Right lobe of liver (tissue), 6 donors: ENCODE measurements at regions not wholly inside any gene's neighbourhood (a gene's known extent, or its start where the extent isn't known, plus 50 kb on each side); places are given as distances from the start of the nearest gene placed in this dataset.

Experiments used
- ATAC-seq, 4 donors: fragments of 200-7000 bp; cut with Tn5 transposase; one replicate each; pipeline ENCODE4 v1.9.1; 2020; ENCODE audit warnings: mild to moderate bottlenecking in 4 of 4, moderate library complexity in 4 of 4
- DNase-seq, 3 donors: peaks; one replicate each; pipeline ENCODE4 v3.0.0-alpha.2; 2020
- H3K27ac ChIP-seq, 3 donors: fragments of 200-600 bp; one replicate each; pipeline ENCODE4 v1.8.0; 2022
- H3K27me3 ChIP-seq, 2 donors: fragments of 200-600 bp; one replicate each; pipeline ENCODE4 v1.8.0; 2022
- H3K36me3 ChIP-seq, 4 donors: fragments of 200-600 bp; sonication (generic) in 1 of 4; one replicate each; pipeline versions ENCODE4 v1.5.1 to v1.8.0; 2017 to 2022; ENCODE audit warnings: control low read depth in 1 of 4
- H3K4me1 ChIP-seq, 4 donors: fragments of 200-600 bp; sonication (generic) in 1 of 4; one replicate each; pipeline versions ENCODE4 v1.5.1 to v1.8.0; 2017 to 2022; ENCODE audit warnings: control low read depth in 1 of 4
- H3K4me3 ChIP-seq, 3 donors: fragments of 200-600 bp; one replicate each; pipeline ENCODE4 v1.8.0; 2022
- H3K9me3 ChIP-seq, 4 donors: fragments of 200-600 bp; sonication (generic) in 1 of 4; one replicate each; pipeline versions ENCODE4 v1.5.1 to v1.8.0; 2017 to 2022; ENCODE audit warnings: control low read depth in 1 of 4
- POLR2A ChIP-seq: fragments of 450-650 bp; IDR thresholded peaks from one replicate; pipeline ENCODE4 v1.6.1; 2017; ENCODE audit warnings: antibody characterized with exemption, mild to moderate bottlenecking
- WGBS: methylation state at CpG from one replicate; pipeline ENCODE4 v1.1.6; 2018; ENCODE audit warnings: low coverage, low lambda C conversion rate; ENCODE audit not compliant: insufficient coverage; ENCODE audit errors: missing lambda C conversion rate; 5-methylcytosine and 5-hydroxymethylcytosine counted together
- intact Hi-C, 2 donors: fragments of 100-400 bp; cut with DNase I; formaldehyde crosslinking; loops; one replicate each; pipeline versions ENCODE4 v1.11.2 to v1.14.1; 2022
- TF ChIP-seq, protein P1 (sequence below), 4 donors: fragments of 200-600 bp in 3 of 4; fragments of 450-650 bp in 1 of 4; IDR thresholded peaks; one replicate each; pipeline versions ENCODE4 v1.5.1 to v1.8.0; 2016 to 2022; ENCODE audit warnings: antibody characterized with exemption in 4 of 4, mild to moderate bottlenecking in 2 of 4
- donor health status: DM: no; HTN: yes; CAD: no.
- donor health status: DM: no; HTN: no; CAD: no.
- donor health status: DM: no; HTN: no; CAD: no.
- donor health status: DM: no; HTN: yes; CAD: no.
- donor health status: DM: no; HTN: yes; CAD: no.

DNA sequence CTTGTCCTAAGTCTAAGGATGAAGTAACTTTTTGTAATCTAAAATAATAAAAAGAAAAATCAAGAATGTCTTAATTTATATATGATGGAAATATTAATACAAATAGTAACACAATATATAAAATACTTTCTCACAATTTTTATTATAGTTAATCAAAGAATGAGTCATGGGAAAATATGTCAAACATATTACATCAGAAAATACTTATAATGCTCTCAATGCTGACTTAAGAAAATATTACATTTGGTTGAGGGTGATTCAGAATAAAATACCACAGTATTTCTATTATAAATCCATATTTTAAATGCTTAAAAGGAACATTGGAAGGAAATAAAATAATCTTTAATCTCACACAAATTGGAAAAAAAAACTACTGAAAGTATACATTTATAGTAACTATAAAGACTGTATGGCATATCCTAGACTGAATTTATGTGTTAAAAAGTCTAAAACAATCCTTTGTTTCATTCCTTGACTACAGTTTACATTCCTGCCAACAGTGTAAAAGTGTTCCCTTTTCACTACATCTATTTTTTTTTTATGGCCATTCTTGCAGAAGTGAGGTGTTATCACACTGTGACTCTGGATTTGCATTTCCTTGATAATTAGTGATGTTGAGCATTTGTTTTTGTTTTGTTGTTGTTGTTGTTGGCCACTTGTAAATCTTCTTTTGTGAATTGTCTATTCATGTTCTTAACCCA lies 1573.5 kb upstream of the ACVR2A start:
- no peaks in the 10 kb centered on the region for H3K36me3 ChIP-seq
- no peak overlapping the region for H3K4me3 ChIP-seq
- H3K4me1 ChIP-seq: no peaks in the 10 kb centered on the region
- no peak for DNase-seq
- intact Hi-C loops: no loop called here
- TF ChIP-seq, protein P1, sequence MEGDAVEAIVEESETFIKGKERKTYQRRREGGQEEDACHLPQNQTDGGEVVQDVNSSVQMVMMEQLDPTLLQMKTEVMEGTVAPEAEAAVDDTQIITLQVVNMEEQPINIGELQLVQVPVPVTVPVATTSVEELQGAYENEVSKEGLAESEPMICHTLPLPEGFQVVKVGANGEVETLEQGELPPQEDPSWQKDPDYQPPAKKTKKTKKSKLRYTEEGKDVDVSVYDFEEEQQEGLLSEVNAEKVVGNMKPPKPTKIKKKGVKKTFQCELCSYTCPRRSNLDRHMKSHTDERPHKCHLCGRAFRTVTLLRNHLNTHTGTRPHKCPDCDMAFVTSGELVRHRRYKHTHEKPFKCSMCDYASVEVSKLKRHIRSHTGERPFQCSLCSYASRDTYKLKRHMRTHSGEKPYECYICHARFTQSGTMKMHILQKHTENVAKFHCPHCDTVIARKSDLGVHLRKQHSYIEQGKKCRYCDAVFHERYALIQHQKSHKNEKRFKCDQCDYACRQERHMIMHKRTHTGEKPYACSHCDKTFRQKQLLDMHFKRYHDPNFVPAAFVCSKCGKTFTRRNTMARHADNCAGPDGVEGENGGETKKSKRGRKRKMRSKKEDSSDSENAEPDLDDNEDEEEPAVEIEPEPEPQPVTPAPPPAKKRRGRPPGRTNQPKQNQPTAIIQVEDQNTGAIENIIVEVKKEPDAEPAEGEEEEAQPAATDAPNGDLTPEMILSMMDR (IDR thresholded peaks at IDR 0.05): no peak
- H3K27me3 ChIP-seq: no peaks in the 10 kb centered on the region
- no peak for ATAC-seq
- H3K27ac ChIP-seq: no peak overlapping the region
- H3K9me3 ChIP-seq: no peaks in the 10 kb centered on the region

DNA sequence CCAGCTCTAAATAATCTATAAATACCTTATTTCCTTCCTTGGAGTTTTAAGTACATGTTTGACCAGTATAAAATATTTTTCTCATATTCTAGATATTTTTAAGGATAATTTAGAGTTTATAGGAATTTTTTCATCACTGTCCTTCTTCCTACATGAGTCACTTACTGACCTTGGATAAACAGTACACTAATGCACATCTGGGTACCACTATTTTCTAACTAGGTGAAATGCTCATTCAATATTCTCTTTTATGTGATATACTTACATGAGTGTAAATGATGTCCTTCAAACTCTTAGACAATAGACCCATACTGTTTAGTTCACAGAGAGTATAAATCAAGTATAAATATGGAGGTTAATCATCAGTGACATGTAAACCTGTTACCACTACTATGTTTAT lies 1574.2 kb upstream of the ACVR2A start:
- TF ChIP-seq POLR2A: no peak
- TF ChIP-seq, protein P1 (IDR thresholded peaks at IDR 0.05): no peak
- H3K4me3 ChIP-seq: no peak overlapping the region
- H3K36me3 ChIP-seq: no peaks in the 10 kb centered on the region
- H3K4me1 ChIP-seq: no peaks in the 10 kb centered on the region
- H3K27me3 ChIP-seq: no peaks in the 10 kb centered on the region
- H3K27ac ChIP-seq: no peak overlapping the region
- H3K9me3 ChIP-seq: no peaks in the 10 kb centered on the region
- no peak for ATAC-seq
- intact Hi-C loops: no loop called here
- no peak for DNase-seq

DNA sequence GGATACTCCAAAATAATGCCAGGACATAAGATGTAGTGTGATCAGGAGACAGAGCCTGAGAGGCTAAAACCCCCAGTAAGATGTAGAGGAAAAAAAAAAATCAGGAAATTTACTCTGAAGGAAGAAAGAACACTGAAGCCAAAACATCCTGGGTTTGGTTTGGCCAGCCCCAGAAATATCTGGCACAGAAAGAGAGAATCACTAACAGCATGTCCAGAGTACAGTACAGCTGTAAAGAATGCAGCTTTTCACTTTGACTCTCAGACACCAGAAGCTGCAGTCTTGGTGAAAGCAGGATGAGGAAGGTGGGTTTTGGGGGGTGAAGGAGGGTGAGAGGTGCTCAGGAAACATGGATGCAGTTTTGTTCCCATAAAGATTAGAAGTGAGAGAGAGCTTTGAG lies 1577.7 kb upstream of the ACVR2A start:
- Histone ChIP-seq H3K36me3 (no peaks in the 10 kb centered on the region), H3K27me3 (no peaks in the 10 kb centered on the region), H3K27ac (no peak overlapping the region), H3K4me3 (no peak overlapping the region), H3K9me3 (no peaks in the 10 kb centered on the region), H3K4me1 (peaks cover 0 to 4% (median 0%) of the 10 kb centered on the region in 4 donors)
- DNase-seq (no peak), ATAC-seq (no peak)
- intact Hi-C loops: no loop called here
- TF ChIP-seq POLR2A: no peak
- TF ChIP-seq, protein P1 (IDR thresholded peaks at IDR 0.05): no peak

DNA sequence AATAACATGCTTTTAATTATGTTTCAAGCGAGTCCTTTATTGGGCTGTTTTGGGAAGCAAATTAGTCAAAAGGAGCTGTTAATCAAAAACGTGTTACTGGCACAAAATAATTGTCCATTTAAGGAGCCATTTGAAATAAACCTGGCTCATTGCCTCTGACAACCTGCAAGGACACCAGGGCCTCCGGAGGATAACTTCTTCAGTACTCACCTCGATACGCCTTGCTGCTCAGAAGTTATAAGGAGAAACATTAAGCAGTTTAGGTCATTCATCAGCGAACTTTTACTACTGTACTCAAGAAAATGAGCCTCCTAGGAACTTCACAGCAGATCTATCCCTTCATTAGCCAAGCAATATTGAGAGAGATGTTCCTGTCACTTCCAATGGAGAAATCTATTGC lies 1579.2 kb upstream of the ACVR2A start:
- TF ChIP-seq POLR2A: no peak
- TF ChIP-seq, protein P1 (IDR thresholded peaks at IDR 0.05): no peak
- 71% methylated on average over 6 of the region's 6 CpGs for WGBS
- Histone ChIP-seq H3K4me3 (no peak overlapping the region), H3K27ac (no peak overlapping the region), H3K36me3 (no peaks in the 10 kb centered on the region), H3K9me3 (no peaks in the 10 kb centered on the region), H3K27me3 (no peaks in the 10 kb centered on the region), H3K4me1 (peaks cover 0 to 4% (median 0%) of the 10 kb centered on the region in 4 donors)
- DNase-seq (no peak), ATAC-seq (no peak)
- intact Hi-C loops: no loop called here

DNA sequence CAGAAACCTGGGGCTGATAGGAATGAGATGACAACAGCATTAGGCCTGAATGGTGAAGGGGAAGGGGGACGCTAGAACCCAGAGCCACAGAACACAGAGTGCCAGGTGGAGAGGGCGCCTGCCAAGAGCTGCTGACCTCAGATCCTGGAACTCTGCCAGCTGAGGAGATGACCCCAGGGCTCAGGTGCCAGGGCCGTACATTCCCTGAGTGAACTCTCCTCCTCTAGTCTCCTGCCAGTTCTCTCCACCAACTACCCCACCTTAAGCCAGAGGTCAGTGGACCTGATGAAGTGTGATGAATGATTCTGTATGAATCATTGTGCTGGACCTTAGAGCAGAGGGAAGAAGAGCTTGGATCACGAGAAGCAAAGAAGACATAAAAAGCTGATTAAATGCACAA lies 1582.2 kb upstream of the ACVR2A start:
- ATAC-seq (peak; percentile 61 to 93 (median 78)), DNase-seq (peak; percentile 45 to 63 (median 46))
- Histone ChIP-seq H3K36me3 (no peaks in the 10 kb centered on the region), H3K4me1 (peaks cover 0 to 4% (median 0%) of the 10 kb centered on the region in 4 donors), H3K9me3 (no peaks in the 10 kb centered on the region), H3K4me3 (no peak overlapping the region), H3K27me3 (no peaks in the 10 kb centered on the region), H3K27ac (no peak overlapping the region)
- WGBS: 30% methylated on average over 4 of the region's 4 CpGs
- TF ChIP-seq POLR2A: no peak
- TF ChIP-seq, protein P1 (IDR thresholded peaks at IDR 0.05): no peak
- intact Hi-C loops: no loop called here
